ENCODE measurements at regions not wholly inside any gene's neighbourhood (a gene's known extent, or its start where the extent isn't known, plus 50 kb on each side); places are given as distances from the start of the nearest gene placed in this dataset.

DNA sequence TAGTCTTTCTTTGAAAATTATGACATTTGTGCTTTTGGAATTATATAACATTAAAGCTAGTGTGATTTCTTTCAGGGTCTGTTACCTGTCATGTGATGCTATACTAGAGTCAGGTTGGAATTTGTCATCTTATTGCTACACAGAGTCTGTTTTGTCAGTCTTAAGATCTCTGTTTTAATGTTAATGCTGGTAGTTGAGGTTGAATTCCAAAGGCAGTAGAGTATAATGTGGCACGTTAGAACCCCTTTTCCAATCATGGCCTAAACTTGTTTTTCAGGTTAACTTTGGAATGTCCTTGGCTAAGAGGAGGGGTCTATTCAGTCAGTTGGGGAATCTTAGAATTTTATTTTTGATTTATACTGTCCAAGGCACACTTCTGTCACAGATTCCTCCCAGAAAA, 258.5 kb downstream of the PABPC4L start:
- Histone ChIP-seq H3K23ac (ENCODE audit: insufficient read length, low read depth, low read length) (no peak overlapping the region), H2AFZ (ENCODE audit: low read length) (no peak overlapping the region), H3K9ac (ENCODE audit: extremely low read depth, insufficient read length, low read length) (no peak overlapping the region), H3K23me2 (ENCODE audit: insufficient read length, low read depth, low read length, poor library complexity, severe bottlenecking) (no peaks in the 10 kb centered on the region), H2BK15ac (ENCODE audit: low read depth, low read length) (no peak overlapping the region), H3T11ph (ENCODE audit: low read length) (no peak overlapping the region), H4K8ac (replicated peaks; ENCODE audit: insufficient read length, low read depth, low read length) (no peak overlapping the region), H4K20me1 (ENCODE audit: control insufficient read depth, insufficient read depth, insufficient read length) (no peaks in the 10 kb centered on the region), H3K14ac (ENCODE audit: insufficient read depth, low read length) (no peak overlapping the region), H3K4me2 (ENCODE audit: insufficient read depth, insufficient read length, low read length) (no peak overlapping the region), H2BK120ac (ENCODE audit: low read depth, low read length, poor library complexity, severe bottlenecking) (no peak overlapping the region), H2BK12ac (ENCODE audit: insufficient read length, low read depth, low read length) (no peak overlapping the region), H3K18ac (ENCODE audit: insufficient read length, low read depth, low read length) (no peak overlapping the region), H3K4me1 (ENCODE audit: insufficient read depth, low read length) (no peaks in the 10 kb centered on the region; the same call in 1 of the 2 replicates), H3K27me3 (ENCODE audit: insufficient read depth, low read length) (no peaks in the 10 kb centered on the region), H4K5ac (ENCODE audit: insufficient read length, low read depth, low read length) (no peak overlapping the region), H4K91ac (ENCODE audit: insufficient read length, low read depth, low read length) (no peak overlapping the region), H2BK5ac (ENCODE audit: insufficient read length, low read length) (no peak overlapping the region), H3K4ac (ENCODE audit: low read depth, low read length) (no peak overlapping the region), H3K79me2 (ENCODE audit: insufficient read depth, low read length) (no peaks in the 10 kb centered on the region), H2BK20ac (ENCODE audit: low read depth, low read length, poor library complexity, severe bottlenecking) (no peak overlapping the region), H3K9me3 (ENCODE audit: control insufficient read depth, low read depth, low read length) (peaks cover 5% of the 10 kb centered on the region), H3K27ac (ENCODE audit: insufficient read length, low read depth, low read length) (no peak overlapping the region), H3K56ac (ENCODE audit: insufficient read length, low read depth, low read length) (no peak overlapping the region), H2AK5ac (ENCODE audit: insufficient read length, low read length) (no peak overlapping the region), H3K79me1 (ENCODE audit: insufficient read depth, low read depth, low read length, poor library complexity, severe bottlenecking) (no peaks in the 10 kb centered on the region)
- H3K27me3 Mint-ChIP-seq (ENCODE audit: low read depth), result no peaks in the 10 kb centered on the region
- TF ChIP-seq, protein P1, sequence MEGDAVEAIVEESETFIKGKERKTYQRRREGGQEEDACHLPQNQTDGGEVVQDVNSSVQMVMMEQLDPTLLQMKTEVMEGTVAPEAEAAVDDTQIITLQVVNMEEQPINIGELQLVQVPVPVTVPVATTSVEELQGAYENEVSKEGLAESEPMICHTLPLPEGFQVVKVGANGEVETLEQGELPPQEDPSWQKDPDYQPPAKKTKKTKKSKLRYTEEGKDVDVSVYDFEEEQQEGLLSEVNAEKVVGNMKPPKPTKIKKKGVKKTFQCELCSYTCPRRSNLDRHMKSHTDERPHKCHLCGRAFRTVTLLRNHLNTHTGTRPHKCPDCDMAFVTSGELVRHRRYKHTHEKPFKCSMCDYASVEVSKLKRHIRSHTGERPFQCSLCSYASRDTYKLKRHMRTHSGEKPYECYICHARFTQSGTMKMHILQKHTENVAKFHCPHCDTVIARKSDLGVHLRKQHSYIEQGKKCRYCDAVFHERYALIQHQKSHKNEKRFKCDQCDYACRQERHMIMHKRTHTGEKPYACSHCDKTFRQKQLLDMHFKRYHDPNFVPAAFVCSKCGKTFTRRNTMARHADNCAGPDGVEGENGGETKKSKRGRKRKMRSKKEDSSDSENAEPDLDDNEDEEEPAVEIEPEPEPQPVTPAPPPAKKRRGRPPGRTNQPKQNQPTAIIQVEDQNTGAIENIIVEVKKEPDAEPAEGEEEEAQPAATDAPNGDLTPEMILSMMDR (conservative IDR thresholded peaks at IDR 0.05), result no peak
- H3K9me3 Mint-ChIP-seq, result peaks cover 7 to 8% of the 10 kb centered on the region in 2 experiments; a peak in 3 of 5 replicates
- peaks cover 13 to 21% of the 10 kb centered on the region in 2 experiments for H3K4me1 Mint-ChIP-seq
- H3K27ac Mint-ChIP-seq, result peak overlapping the region; percentile 44 to 70 (median 59); a peak in 4 of 7 replicates
- no peak overlapping the region for H3K4me3 Mint-ChIP-seq
- WGBS (ENCODE audit: extremely low coverage, insufficient read length, low lambda C conversion rate), result no CpG with 5 or more reads among the region's 1 CpG
- peaks cover 4 to 24% (median 10%) of the 10 kb centered on the region in 3 experiments; a peak in 5 of 7 replicates for H3K36me3 Mint-ChIP-seq (ENCODE audit: insufficient read depth in 1 of 3, low read depth in 3 of 3)
- no peak for DNase-seq

Data from H9 (cell line).